ENCODE measurements at regions not wholly inside any gene's neighbourhood (a gene's known extent, or its start where the extent isn't known, plus 50 kb on each side); places are given as distances from the start of the nearest gene placed in this dataset.

DNA sequence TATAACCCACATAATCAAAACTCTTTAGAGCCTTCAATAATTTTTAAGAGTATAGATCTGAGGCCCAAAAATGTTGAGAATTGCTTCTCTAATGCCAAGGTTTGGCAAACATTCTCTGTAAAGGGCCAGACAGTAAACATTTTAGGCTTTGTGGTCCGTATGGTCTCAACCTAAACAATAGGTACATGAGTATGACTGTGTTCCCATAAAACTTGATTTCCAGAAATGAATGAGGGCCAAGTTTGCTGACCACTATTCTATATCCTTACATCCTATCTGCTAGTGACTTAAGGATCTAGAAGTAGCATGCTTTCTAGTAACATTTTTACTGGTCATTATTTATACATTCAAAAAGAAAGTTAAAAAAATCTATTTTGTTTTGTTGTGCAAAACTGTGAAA is 58.9 kb downstream of the MPP7 start:
- DNase-seq, result no peak
- intact Hi-C loops (cut with DNase I), result loop anchor here (10.0 kb wide), 1 partner anchor 499 kb away; the partner anchor contains the start of gene MKX
- Histone ChIP-seq H3K27ac (no peak overlapping the region), H3K36me3 (no peaks in the 10 kb centered on the region), H3K27me3 (no peaks in the 10 kb centered on the region), H3K4me3 (no peak overlapping the region), H3K9me3 (no peaks in the 10 kb centered on the region), H3K9ac (ENCODE audit: low read depth in 2 of 2, low read length in 2 of 2) (no peak overlapping the region), H3K4me1 (no peaks in the 10 kb centered on the region)
- TF ChIP-seq, protein P1, sequence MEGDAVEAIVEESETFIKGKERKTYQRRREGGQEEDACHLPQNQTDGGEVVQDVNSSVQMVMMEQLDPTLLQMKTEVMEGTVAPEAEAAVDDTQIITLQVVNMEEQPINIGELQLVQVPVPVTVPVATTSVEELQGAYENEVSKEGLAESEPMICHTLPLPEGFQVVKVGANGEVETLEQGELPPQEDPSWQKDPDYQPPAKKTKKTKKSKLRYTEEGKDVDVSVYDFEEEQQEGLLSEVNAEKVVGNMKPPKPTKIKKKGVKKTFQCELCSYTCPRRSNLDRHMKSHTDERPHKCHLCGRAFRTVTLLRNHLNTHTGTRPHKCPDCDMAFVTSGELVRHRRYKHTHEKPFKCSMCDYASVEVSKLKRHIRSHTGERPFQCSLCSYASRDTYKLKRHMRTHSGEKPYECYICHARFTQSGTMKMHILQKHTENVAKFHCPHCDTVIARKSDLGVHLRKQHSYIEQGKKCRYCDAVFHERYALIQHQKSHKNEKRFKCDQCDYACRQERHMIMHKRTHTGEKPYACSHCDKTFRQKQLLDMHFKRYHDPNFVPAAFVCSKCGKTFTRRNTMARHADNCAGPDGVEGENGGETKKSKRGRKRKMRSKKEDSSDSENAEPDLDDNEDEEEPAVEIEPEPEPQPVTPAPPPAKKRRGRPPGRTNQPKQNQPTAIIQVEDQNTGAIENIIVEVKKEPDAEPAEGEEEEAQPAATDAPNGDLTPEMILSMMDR (IDR thresholded peaks at IDR 0.05), result no peak

DNA sequence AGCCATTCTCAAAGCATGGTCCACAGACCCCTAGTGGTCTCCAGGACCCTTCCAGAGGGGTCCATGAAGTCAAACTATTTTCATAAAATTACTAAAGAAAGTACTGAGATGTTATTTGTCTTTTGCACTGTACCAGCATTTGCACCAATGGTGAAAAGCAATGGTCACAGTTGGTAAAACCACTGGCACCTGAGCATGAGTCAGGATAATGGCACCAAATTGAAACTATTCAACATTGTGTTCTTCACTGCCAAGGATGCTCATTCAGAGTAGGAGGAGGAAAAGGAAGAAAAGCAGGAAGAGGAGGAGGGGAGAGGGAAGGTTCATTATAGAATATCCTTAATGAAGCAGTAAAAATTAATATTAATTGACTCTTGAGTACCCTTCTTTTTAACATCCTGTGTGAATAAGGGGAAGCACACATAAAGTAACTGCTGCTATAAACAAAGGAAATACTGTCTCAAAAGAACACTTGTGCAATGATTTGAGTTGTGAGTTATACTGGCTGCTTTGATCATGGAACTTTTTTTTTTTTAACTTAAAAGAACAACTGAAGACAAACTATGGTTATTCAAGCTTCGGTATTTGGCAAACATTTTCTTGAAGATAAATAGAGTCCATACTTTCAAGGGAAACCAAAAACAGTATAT is 60.2 kb downstream of the MPP7 start:
- no peak overlapping the region for H3K4me3 ChIP-seq
- TF ChIP-seq, protein P1 (IDR thresholded peaks at IDR 0.05), result no peak
- intact Hi-C loops (cut with DNase I), result loop anchor here (10.0 kb wide), 1 partner anchor 498 kb away; the partner anchor contains the start of gene MKX
- H3K9me3 ChIP-seq, result no peaks in the 10 kb centered on the region
- H3K27ac ChIP-seq, result no peak overlapping the region
- H3K27me3 ChIP-seq, result no peaks in the 10 kb centered on the region
- H3K36me3 ChIP-seq, result no peaks in the 10 kb centered on the region
- no peak for DNase-seq
- no peak overlapping the region for H3K9ac ChIP-seq (ENCODE audit: low read depth in 2 of 2, low read length in 2 of 2)
- no peaks in the 10 kb centered on the region for H3K4me1 ChIP-seq

DNA sequence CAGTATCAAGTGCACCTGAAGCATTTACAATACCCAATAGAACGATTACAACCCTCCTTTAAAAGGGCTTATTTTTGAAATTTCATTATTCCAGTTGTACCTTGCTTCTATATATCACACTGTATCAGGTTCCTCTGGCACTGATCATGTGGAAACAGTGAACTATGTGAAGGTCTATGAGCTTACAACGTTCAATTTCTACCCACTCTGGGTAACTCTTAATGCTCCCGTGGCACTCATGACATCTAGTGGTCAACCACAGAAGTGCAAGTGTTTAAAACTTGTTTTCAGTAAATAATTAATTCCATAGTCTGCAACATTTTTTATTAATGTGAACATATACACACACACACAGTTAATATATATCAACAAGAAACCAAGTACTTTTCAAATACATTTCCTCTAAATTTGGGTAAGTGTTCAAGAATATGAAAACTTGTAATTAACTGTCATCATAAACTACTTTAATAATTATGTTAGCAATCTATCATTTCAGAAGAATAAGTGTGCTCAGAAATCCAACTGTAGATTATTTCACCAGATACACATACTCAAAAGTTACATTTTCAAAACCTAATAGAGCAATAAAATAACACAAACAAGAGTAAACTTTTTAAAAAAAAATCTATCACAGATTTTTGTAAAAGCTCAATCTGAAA is 61.0 kb downstream of the MPP7 start:
- no peak overlapping the region for H3K4me3 ChIP-seq
- H3K36me3 ChIP-seq, result no peaks in the 10 kb centered on the region
- no peaks in the 10 kb centered on the region for H3K4me1 ChIP-seq
- TF ChIP-seq, protein P1 (IDR thresholded peaks at IDR 0.05), result peak; percentile 92
- no peaks in the 10 kb centered on the region for H3K27me3 ChIP-seq
- intact Hi-C loops (cut with DNase I), result loop anchor here (10.0 kb wide), 1 partner anchor 497 kb away; the partner anchor contains the start of gene MKX
- no peak overlapping the region for H3K9ac ChIP-seq (ENCODE audit: low read depth in 2 of 2, low read length in 2 of 2)
- H3K9me3 ChIP-seq, result no peaks in the 10 kb centered on the region
- DNase-seq, result no peak
- H3K27ac ChIP-seq, result no peak overlapping the region

DNA sequence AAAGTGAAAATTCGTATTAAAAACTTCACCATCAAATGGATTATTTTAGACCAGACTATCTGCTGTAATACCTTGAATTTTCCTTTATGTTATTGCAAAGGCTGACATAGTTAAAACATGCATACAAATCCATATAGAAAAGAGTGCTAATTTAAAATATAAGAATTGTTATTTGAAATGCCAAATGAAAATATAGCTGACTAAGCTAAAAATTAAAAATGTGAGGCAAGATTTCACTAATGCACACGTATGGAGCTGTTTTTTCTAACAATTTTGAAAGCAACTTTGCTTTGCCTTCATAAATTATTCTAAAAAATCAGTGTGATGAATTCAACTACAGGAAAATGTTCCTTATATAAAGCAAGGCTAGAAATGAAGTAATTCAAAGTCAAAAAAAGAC is 62.5 kb downstream of the MPP7 start:
- Histone ChIP-seq H3K9ac (ENCODE audit: low read depth in 2 of 2, low read length in 2 of 2) (no peak overlapping the region), H3K36me3 (no peaks in the 10 kb centered on the region), H3K4me1 (no peaks in the 10 kb centered on the region), H3K4me3 (no peak overlapping the region), H3K27me3 (no peaks in the 10 kb centered on the region), H3K27ac (no peak overlapping the region), H3K9me3 (no peaks in the 10 kb centered on the region)
- intact Hi-C loops (cut with DNase I), result loop anchor here (10.0 kb wide), 1 partner anchor 496 kb away; the partner anchor contains the start of gene MKX
- TF ChIP-seq, protein P1 (IDR thresholded peaks at IDR 0.05), result no peak
- no peak for DNase-seq

DNA sequence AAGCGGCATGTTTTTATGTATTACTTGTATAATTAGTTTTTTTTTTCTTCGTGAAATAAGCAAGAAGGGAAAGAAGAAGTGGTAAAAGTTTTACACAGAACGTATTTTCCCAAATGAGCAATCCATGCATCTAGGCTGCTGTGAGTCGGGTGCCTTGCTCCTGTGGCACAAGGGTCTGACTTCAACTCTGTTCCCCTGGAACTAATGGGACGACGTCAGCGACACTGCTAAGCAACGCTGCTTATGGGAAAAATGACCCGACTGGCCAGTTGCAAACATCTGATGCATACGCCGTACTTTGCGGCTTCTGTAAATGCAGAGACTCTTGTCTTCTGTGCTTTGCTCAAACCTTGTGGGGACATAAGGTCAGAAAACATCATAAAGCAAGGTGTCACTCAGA is 66.3 kb downstream of the MPP7 start:
- DNase-seq, result no peak
- Histone ChIP-seq H3K4me1 (no peaks in the 10 kb centered on the region), H3K36me3 (no peaks in the 10 kb centered on the region), H3K9me3 (no peaks in the 10 kb centered on the region), H3K27me3 (no peaks in the 10 kb centered on the region), H3K9ac (ENCODE audit: low read depth in 2 of 2, low read length in 2 of 2) (no peak overlapping the region), H3K4me3 (no peak overlapping the region), H3K27ac (no peak overlapping the region)
- TF ChIP-seq, protein P1 (IDR thresholded peaks at IDR 0.05), result no peak
- intact Hi-C loops (cut with DNase I), result no loop called here

Measured in colonic mucosa (tissue), 4 donors.